HG03175 (cell line): ENCODE measurements at regions not wholly inside any gene's neighbourhood (a gene's known extent, or its start where the extent isn't known, plus 50 kb on each side); places are given as distances from the start of the nearest gene placed in this dataset.
"Not testable (repeated sequence)": the region's sequence is repeated elsewhere in the genome, so short reads cannot be mapped to it uniquely, and the experiment has no call there.

ENCODE experiments used
- ATAC-seq: cut with Tn5 transposase; IDR thresholded peaks from one replicate; pipeline ENCODE4 v1.9.1; 2021; ENCODE audit warnings: mild to moderate bottlenecking, moderate library complexity; ENCODE audit not compliant: unreplicated experiment

DNA sequence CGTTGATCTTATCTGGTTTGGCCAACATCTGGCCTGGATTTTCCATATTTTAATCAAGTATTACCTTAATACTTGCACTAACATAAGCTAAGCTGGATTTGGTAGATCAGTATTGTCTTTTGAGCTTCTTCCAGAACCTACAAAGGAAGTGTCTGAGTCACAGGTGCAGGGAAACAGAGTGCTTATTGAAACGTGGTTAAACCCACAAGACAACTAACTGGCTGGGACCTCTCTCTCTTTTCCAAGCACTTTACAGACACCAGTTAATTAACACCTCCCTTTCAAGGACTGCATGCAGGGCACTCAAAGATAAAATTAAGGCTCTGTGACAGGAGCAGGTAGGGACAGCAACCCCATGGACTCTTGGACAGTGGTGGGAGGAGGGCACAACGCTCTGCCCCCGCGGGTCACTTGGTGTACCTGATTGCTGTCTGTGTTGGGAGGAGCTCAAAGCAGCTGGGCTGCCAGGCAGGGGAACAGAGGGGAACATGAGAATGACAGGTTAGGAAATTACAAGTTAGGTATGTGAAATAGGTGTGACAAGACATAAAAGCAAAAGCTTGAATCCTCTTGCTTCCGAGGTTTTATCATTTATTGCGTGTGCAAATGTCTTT is 133.7 kb upstream of the MON1B start:
- no peak for ATAC-seq

DNA sequence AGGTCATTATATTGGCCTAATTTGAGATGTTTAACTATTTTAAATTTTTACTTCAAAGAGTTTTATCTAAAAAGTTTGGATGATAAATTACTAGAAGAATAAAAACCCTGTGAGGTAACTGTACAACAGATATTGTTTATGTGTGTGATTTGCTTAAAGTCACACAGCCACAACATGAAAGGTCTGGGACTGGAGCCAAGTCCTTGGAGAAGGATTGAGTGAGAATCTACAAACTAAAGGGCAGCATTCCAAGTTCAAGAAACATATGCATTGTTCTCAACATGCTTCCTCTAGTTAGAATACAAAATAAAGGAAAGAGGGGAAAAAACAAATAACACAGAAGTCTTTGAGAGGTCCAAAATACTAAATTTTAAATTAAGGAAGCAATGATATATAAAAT is 131.5 kb upstream of the MON1B start:
- no peak for ATAC-seq

DNA sequence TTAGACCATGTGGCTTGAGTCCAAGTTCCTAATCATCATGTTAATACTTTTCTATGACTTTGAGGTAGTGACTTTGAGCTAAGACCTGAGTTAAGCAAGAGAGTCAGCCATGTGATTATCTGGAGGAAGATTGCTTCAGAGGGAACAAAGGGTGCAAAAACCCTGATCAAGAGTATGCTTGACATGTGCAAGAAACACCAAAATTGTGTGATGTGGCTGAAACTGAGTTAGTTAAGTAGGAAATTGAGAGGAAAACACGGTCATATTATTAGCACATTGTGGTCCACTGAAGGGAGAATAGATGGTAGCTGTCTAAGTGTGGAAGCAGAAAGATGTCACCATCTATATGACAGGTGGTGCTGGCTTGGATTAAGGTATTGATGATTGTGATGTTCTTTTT is 130.4 kb upstream of the MON1B start:
- no peak for ATAC-seq

DNA sequence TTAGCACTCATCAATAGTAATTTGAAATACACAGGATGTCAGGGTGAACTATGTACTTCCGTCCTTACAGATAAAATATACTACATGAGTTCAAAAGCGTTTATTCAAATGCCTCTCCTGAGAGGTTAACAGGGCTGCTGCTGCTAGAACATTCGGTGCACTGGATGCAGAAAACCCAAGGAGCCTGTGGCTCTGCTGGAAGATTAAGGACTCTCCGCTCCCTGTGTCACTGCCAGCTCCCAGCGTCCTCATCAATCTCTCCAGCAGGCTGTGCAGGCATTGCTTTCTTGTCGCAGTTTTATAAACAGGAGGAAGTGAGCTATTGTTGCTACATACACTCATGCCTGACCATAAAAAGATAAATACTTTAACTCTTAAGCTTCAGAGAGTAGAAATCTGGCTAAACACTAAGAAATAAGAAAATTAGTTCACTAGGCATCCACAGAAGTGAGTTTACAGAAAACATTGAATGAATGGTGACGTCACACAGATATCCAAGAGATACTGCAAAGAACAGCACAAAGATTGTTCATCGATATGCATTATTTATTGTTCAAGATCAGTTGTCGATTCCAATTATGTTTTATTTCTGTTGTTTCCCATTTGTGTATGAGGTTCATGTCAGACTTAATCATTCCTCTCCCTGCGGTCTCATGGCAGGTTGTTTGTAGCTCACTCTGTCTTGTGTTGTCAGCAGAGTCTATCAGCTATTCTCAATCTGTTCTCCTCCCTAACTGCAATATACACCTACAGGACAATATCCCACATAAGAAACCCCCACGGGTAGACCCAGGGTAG is 127.9 kb upstream of the MON1B start:
- no peak for ATAC-seq

DNA sequence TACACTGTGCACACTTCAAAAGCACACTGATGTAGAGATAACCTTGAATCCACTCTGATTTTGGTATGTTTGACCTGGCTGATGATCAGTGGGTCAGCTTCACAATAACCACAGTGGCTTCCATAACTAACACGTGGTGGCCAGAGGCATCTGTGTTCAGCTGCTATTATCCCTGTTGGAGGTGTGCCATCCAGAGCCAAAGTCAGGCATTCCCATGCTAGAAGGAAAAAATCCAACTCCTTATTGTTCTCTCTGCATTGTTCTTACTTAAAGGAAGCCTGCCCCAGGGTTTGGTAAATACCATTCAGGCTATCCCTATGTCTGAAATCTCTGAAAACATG is 127.3 kb upstream of the MON1B start:
- ATAC-seq, result no peak

DNA sequence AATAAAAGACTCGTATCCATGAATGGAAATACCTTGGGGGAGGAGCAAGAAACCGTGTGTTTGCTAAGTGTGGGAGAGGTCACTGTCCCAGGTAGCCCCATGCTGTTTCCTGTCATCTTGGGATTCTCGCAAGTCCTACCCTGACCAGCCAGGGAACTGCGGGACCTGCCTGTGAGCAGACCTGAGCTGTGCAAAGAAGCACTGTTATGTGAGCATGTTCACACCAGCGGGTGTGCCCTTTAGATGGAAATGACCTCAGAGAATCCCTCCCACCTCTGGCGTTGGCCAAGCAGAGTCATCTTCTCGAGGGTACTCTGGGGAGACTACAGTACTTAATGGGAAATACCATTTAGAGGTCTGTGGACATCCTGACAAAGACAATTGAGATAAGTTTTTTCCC is 127.0 kb upstream of the MON1B start:
- ATAC-seq, result no peak

DNA sequence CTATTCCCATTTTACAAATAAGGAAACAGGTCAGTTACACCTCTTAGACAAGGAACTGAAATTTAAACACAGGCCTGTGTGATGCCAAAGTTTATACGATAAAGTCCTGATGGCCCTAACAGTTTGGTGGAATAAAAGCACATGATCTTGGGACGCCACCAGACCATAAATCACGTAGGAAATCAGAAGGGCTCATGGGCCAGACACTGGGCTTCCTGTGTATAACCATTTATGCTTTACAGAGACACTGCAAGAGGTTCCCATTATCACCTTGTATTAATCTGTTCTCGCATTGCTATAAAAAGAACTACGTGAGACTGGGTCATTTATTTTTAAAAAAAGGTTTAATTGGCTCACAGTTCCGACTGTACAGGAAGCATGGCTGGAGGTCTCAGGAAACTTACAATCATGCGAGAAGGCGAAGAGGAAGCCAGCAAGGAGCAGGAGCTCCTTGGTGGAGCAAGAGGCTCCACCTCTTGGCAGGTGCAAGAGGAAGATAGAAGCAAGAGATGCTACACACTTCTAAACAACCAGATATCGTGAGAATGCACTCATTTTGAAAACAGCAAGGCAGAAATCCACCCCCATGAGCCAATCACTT is 124.0 kb upstream of the MON1B start:
- ATAC-seq, result no peak

DNA sequence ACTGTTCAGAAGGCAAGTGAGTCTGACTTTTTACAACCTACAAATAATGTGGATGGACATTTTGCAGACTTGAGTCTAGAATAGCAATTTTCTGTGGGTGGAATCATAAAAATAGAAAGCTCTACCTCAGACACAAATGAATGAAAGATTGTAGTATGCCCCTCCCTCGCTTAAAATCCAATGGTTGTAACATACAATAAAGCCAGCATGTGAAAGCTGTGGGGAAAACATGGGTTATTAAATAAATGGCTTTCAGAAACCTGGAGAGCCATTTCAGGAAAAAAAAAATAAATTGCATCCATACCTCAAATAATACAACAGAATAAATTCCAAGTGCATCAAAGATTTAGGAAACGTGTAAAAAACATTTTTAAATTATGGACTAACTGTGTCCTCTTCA is 123.1 kb upstream of the MON1B start:
- ATAC-seq, result no peak

DNA sequence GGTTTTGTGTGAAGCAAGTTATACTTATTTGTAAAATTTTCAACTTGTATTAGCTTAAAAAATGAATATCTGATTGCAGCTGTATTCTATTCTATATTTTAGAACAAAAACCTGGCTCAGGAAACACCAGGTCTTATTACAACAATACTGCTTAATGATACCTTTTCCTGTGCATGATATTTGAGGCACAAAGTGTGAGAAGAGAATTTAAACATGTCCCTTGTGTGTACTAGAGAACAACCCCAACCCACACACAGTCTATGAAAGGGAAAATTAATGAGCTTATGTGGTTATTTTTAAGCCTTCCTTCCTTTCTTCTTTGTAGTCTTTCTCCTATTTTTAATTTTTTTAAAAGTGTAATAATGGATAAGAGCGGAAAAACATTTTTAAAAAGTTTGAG is 122.6 kb upstream of the MON1B start:
- ATAC-seq, result no peak

DNA sequence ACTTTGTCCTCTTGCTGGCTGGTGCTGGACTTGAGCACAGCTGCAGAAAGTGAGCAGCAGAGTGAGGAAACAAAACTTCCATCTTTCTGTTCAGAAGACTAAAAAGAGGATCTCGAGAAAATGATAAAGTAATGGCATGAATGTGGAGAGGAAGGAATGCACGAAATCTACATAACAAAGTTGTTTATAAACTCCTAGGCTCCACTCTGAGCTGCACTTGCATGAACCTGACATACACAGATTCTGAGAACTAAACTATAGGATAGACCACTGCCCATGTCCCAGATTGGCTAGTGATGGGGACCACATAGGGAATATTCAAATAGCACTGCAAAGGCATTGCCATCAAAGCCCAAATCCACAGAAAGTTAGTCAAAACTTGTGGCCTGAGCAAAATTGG is 121.1 kb upstream of the MON1B start:
- no peak for ATAC-seq

DNA sequence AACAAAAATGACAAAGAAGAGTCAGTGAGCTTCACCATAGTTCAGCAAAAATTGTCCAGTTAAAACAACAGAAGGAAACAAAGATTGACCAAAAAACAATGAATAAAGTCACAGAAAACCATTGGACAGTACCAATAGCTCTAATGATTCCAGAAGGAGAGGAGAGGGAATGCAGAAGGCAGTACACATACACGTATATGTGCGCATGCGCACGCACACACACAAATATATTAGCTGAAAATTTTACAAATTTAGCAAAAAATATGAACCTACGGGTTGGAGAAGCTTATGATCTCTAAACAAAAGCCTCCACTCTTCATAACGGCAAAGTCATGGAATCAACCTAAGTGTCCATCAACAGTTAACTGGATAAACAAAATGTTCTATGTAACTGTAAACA is 120.3 kb upstream of the MON1B start:
- no peak for ATAC-seq

DNA sequence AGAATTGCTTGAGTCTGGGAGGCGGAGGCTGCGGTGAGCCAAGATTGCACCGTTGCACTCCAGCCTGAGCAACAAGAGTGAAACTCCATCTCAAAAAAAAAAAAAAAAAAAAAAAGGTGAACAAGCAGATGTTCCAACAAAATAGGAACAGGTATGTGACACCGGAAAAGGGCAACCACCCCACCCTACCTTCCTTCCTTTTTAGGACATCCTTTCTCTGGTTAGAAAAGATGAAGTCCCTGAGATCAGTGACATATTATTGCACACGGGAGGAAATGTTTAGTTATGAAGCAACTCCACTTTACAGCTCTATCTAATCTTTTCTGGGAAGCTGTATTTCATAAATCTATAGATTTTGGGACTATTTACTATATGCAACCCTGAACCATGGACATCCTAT is 114.2 kb upstream of the MON1B start:
- no peak for ATAC-seq

DNA sequence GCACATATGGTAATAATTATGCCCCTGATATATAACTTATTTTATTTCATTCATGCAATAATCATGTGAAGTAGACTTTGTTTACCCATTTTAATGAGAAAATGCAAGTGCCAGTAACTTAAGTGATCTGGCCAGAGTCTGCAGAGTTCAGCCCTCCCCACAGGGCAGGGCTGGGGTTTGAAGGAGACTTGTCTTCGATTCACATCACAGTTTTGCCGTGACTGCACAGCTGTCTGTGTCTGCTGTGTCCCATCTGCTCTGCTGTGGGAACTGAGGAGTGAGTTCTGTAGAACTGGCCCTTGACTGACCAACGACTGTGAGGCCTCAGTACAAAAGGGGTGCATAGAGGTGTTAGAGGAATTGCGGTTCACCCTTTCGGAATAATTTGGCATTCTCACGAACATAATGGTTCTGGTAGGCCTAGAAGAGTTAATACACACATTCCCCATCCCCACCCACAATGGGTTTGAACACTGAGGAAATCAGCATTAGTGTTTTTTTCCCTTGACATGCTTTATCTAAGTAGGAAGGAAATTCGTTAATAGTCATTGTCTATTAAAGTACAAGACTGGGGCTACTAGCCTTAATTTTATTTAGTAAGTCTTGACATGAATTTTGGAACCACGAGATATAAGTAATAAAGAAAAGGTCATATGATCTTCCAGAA is 113.6 kb upstream of the MON1B start:
- ATAC-seq, result no peak

DNA sequence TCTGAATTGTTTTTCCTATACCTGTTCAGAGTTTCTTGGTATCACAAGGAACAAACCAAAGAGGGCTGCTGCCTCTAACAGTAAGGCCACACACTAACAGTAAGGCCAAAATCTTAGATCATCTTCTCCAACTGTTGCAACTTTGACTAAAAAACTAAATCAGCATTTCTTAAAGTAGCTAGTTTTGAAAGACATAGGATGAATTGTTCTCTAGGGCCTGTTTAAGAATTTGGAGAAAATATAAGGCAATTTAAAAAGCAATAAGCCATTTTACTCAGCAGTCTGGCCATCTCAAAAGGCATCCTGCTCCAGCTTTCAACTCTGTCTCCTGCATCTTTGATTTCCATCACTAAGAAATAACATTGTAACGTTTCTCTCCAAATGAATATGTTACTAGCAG is 105.0 kb upstream of the MON1B start:
- ATAC-seq, result no peak

DNA sequence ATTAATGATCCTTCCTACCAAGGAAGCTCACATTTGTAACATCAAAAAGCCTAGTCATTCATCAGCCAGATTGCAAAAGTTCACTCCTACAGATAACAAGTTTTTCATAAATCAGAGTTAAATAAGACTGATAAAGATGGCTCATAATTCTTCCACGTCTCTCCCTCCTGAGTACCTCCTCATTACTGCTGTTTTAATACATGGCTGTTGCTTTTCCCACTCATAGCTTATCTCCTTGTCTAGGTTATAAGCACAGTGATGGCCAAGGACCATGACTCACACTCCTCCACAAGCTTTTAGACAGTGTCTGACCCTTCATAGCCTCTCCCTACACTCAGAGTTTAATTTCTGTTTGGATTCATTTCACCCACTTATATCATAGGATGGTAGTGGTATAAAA is 100.9 kb upstream of the MON1B start:
- ATAC-seq, result no peak

DNA sequence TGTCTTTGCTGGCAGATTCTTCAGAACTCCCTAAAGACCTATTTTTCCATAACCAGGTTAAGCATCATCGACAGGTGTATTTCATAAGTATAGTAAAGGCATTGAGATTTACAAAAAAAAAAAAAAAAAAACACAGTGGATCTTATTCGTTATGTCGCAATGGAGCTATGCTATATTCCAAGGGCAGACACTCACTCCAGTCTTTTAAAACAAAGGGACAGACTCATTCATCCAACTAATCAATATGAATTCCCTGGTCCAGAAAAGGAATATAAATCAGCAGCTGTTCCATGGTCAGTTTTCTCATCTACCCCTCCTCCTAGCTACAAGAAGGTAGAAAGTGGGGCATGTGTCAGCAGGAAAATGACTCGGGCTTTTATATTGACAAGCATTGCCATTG is 97.7 kb upstream of the MON1B start:
- ATAC-seq, result no peak

DNA sequence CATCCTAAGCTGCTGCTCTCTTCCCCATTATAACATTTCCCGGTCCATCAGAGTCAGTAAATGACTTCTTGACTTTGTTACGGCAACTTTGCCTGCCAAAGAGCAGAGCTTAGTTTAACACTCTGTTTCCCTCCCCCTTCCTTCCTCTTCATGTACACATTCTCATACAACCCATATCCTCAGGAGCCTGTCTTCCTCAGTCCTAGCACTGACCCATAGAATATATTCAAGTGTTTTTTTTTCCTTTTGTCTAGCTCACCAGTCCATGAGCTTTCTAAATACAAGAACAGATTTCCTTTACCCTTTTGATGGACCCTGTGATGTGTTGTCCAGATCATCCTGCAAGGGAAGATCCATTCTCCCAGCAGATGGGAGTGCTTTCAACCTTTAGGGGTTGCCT is 97.0 kb upstream of the MON1B start:
- no peak for ATAC-seq

DNA sequence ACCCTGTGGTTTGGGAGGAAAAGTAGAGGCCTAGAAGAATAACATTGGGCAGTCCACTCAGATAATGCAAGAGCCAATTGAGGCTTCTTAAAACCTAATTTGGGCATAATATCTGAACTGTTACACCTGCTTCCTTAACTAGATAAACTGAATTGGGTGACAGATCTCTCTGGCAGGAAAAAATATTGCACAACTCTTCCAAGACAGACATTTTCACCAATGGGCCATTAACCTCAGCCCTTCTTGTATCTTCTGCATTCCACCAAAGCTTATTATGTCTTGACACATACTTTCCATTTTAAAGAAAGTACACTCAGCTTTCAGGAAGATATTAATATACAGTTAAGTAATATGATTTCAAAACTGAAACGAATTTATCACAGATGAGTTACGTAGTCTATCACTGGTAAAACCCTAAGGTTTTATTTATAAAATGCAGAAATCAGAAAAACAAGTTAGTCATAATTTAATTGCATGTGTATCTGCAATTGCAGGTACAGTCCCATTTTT is 79.9 kb upstream of the MON1B start:
- no peak for ATAC-seq

DNA sequence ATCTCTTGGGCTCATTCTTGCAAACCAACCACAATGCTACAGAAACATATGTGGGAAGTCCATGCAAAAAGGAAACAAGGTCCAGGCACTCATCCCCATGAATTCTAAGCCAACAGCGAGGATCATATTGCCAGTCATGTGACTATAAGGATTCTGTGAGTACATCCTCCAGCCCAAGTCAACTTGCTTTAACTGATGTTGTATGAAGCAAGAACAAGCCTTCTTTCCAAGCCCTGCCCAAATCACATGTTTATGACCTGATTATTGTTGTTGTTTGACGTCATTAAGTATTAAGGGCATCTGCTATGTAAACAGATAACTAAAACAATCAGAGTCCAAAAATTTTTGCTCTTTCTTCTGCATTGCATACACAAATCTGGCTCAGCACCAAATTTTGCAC is 78.2 kb upstream of the MON1B start:
- ATAC-seq, result no peak

DNA sequence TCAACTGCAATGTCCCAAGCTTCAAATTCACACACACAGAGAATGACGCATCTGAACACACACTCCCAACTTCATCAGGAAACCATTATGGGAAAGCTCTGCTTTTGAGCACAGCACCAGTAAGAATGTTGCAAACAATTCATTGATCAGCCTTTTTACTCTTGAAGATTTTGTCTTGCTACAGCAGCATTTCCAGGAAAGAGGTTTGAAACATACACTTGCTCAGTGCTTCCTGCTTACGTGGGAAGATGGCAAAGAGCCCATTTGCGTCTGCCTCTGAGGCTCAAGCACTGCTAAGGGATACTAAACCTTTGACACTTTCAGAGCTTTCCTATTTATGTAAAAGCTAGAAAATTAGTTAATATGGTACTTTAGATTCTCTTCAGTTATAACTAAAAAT is 77.2 kb upstream of the MON1B start:
- no peak for ATAC-seq

DNA sequence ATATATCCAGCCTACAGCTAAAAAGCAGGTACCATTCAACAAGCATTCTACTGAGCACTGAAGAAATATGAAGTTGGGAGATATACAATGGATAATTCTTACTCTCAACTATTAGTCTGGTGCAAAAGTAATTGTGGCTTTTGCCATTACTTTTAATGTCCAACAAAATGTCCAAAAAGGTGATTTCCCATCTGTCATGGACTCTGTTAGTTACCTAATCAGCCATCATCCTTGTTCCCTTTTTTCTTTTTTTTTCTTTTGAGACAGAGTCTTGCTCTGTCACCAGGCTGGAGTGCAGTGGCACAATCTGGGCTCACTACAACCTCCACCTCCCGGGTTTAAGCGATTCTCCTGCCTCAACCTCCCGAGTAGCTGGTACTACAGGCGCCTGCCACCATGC is 76.6 kb upstream of the MON1B start:
- not testable (repeated sequence) for ATAC-seq

DNA sequence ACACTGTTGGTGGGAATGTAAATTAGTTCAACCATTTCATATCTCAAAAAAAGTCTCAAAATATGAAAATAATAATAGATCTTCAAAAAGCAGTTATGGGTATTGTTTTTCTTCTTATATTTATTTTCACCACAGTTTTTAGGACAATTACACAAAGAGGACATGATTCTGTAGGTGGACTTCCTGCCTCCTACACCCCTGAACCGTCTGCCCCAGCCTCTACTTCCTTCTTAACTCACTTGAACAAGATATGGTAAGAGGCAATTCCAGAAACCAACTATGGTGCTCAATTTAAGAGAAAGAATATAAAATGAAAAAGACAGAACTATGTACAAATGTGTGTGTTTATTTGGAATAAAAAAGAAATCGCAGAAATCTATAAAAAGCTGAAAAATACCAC is 74.1 kb upstream of the MON1B start:
- no peak for ATAC-seq
